ENCODE measurements at regions not wholly inside any gene's neighbourhood (a gene's known extent, or its start where the extent isn't known, plus 50 kb on each side); places are given as distances from the start of the nearest gene placed in this dataset.

- Histone ChIP-seq H3K9ac (ENCODE audit: low read length) (no peak overlapping the region), H3K27ac (ENCODE audit: low read depth, low read length) (no peak overlapping the region), H3K4me3 (ENCODE audit: insufficient read depth, low read depth, low read length) (no peak overlapping the region), H3K4me1 (ENCODE audit: insufficient read depth, low read length) (no peaks in the 10 kb centered on the region), H2AFZ (ENCODE audit: low read depth, low read length) (no peak overlapping the region), H3K9me3 (ENCODE audit: insufficient read depth, low read depth, low read length) (peaks cover 5% of the 10 kb centered on the region), H3K27me3 (ENCODE audit: insufficient read depth, low read length) (no peaks in the 10 kb centered on the region), H3K79me2 (ENCODE audit: insufficient read depth, low read length) (no peaks in the 10 kb centered on the region), H3K4me2 (ENCODE audit: low read length) (no peak overlapping the region), H4K20me1 (ENCODE audit: insufficient read depth, low read length) (no peaks in the 10 kb centered on the region), H3K36me3 (ENCODE audit: insufficient read depth, low read length) (no peaks in the 10 kb centered on the region)
- FAIRE-seq (no peak), DNase-seq (ENCODE audit: low read depth) (no peak)
- Mint-ChIP-seq H3K4me1 (ENCODE audit: low read depth, unreplicated experiment) (peaks cover 3% of the 10 kb centered on the region), H3K27ac (ENCODE audit: unreplicated experiment) (no peak overlapping the region), H3K4me3 (ENCODE audit: unreplicated experiment) (no peak overlapping the region), H3K9me3 (ENCODE audit: unreplicated experiment) (peaks cover 11% of the 10 kb centered on the region), H3K36me3 (ENCODE audit: low read depth, unreplicated experiment) (peaks cover 2% of the 10 kb centered on the region), H3K27me3 (ENCODE audit: low read depth, unreplicated experiment) (no peaks in the 10 kb centered on the region)
- TF ChIP-seq EZH2 (IDR thresholded peaks at IDR 0.05; ENCODE audit: insufficient read depth, low read length) (no peak), CTCF (IDR thresholded peaks at IDR 0.05; ENCODE audit: insufficient read depth, low read depth, low read length) (no peak)
These were observed 215.3 kb downstream of the RNF152 start for GRCh38 chr18:61677435-61677970.

- Histone ChIP-seq H3K79me2 (ENCODE audit: insufficient read depth, low read length) (no peaks in the 10 kb centered on the region), H3K36me3 (ENCODE audit: insufficient read depth, low read length) (no peaks in the 10 kb centered on the region), H3K4me1 (ENCODE audit: insufficient read depth, low read length) (no peaks in the 10 kb centered on the region), H3K4me2 (ENCODE audit: low read length) (no peak overlapping the region), H3K9me3 (ENCODE audit: insufficient read depth, low read depth, low read length) (peaks cover 5% of the 10 kb centered on the region), H3K4me3 (ENCODE audit: insufficient read depth, low read depth, low read length) (no peak overlapping the region), H4K20me1 (ENCODE audit: insufficient read depth, low read length) (no peaks in the 10 kb centered on the region), H3K27me3 (ENCODE audit: insufficient read depth, low read length) (no peaks in the 10 kb centered on the region), H2AFZ (ENCODE audit: low read depth, low read length) (no peak overlapping the region), H3K27ac (ENCODE audit: low read depth, low read length) (no peak overlapping the region), H3K9ac (ENCODE audit: low read length) (no peak overlapping the region)
- FAIRE-seq (peak; percentile 70), DNase-seq (ENCODE audit: low read depth) (peak; percentile 21)
- H3K27me3 Mint-ChIP-seq (ENCODE audit: low read depth, unreplicated experiment): no peaks in the 10 kb centered on the region
- H3K4me3 Mint-ChIP-seq (ENCODE audit: unreplicated experiment): no peak overlapping the region
- peaks cover 3% of the 10 kb centered on the region for H3K4me1 Mint-ChIP-seq (ENCODE audit: low read depth, unreplicated experiment)
- H3K27ac Mint-ChIP-seq (ENCODE audit: unreplicated experiment): no peak overlapping the region
- TF ChIP-seq EZH2 (IDR thresholded peaks at IDR 0.05; ENCODE audit: insufficient read depth, low read length) (no peak), CTCF (IDR thresholded peaks at IDR 0.05; ENCODE audit: insufficient read depth, low read depth, low read length) (no peak)
- peaks cover 2% of the 10 kb centered on the region for H3K36me3 Mint-ChIP-seq (ENCODE audit: low read depth, unreplicated experiment)
- peaks cover 11% of the 10 kb centered on the region for H3K9me3 Mint-ChIP-seq (ENCODE audit: unreplicated experiment)
These were observed 215.9 kb downstream of the RNF152 start for GRCh38 chr18:61676773-61677434.

GRCh38 chr18:61669320-61669719 lies 223.5 kb downstream of the RNF152 start:
- Mint-ChIP-seq H3K27ac (ENCODE audit: unreplicated experiment) (no peak overlapping the region), H3K4me1 (ENCODE audit: low read depth, unreplicated experiment) (peaks cover 6% of the 10 kb centered on the region), H3K9me3 (ENCODE audit: unreplicated experiment) (peaks cover 6% of the 10 kb centered on the region), H3K27me3 (ENCODE audit: low read depth, unreplicated experiment) (no peaks in the 10 kb centered on the region), H3K4me3 (ENCODE audit: unreplicated experiment) (no peak overlapping the region), H3K36me3 (ENCODE audit: low read depth, unreplicated experiment) (no peaks in the 10 kb centered on the region)
- no peaks in the 10 kb centered on the region for H3K4me1 ChIP-seq (ENCODE audit: insufficient read depth, low read length)
- no peaks in the 10 kb centered on the region for H3K9me3 ChIP-seq (ENCODE audit: insufficient read depth, low read depth, low read length)
- no peak overlapping the region for H3K9ac ChIP-seq (ENCODE audit: low read length)
- H3K27ac ChIP-seq (ENCODE audit: low read depth, low read length): no peak overlapping the region
- no peaks in the 10 kb centered on the region for H4K20me1 ChIP-seq (ENCODE audit: insufficient read depth, low read length)
- no peak overlapping the region for H3K4me2 ChIP-seq (ENCODE audit: low read length)
- no peak overlapping the region for H2AFZ ChIP-seq (ENCODE audit: low read depth, low read length)
- H3K36me3 ChIP-seq (ENCODE audit: insufficient read depth, low read length): no peaks in the 10 kb centered on the region
- no peaks in the 10 kb centered on the region for H3K79me2 ChIP-seq (ENCODE audit: insufficient read depth, low read length)
- DNase-seq (ENCODE audit: low read depth): peak; percentile 80
- peaks cover 7% of the 10 kb centered on the region for H3K27me3 ChIP-seq (ENCODE audit: insufficient read depth, low read length)
- no peak overlapping the region for H3K4me3 ChIP-seq (ENCODE audit: insufficient read depth, low read depth, low read length)
- TF ChIP-seq CTCF (IDR thresholded peaks at IDR 0.05; ENCODE audit: insufficient read depth, low read depth, low read length) (no peak), EZH2 (IDR thresholded peaks at IDR 0.05; ENCODE audit: insufficient read depth, low read length) (no peak)
- FAIRE-seq: peak; percentile 23
